ENCODE measurements at regions not wholly inside any gene's neighbourhood (a gene's known extent, or its start where the extent isn't known, plus 50 kb on each side); places are given as distances from the start of the nearest gene placed in this dataset.

DNA sequence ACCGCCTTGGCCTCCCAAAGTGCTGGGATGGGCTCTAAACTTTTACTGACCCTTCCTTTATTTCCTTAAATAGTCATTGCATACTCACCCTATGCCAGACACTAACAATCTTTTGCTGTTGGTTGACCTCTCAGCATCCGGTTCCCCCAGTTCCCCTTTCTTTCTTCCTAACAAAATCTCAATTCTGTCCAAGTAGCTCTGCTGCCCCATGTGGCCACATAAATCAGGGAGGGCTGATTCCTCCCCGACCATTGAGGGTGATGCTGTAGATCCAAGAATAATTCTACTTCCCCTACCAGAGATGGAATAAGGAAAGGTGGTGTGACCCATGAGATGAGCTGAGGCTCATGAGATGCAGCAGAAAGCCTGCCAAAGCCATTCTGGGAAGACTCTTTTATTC, 315.3 kb upstream of the MSX2 start:
- WGBS, 2 experiments (ENCODE audit: insufficient coverage in 2 of 2), result 94 to 96% methylated on average over 2 of the region's 3 CpGs
- Histone ChIP-seq H3K4me3 (ENCODE audit: extremely low read depth, insufficient read depth, low read length, poor library complexity, severe bottlenecking) (no peak overlapping the region), H3K27ac (ENCODE audit: low read depth, low read length, severe bottlenecking) (no peak overlapping the region), H3K36me3 (ENCODE audit: control insufficient read depth, insufficient read depth, low read length) (no peaks in the 10 kb centered on the region), H3K4me1 (ENCODE audit: control insufficient read depth, insufficient read depth, low read length, poor library complexity, severe bottlenecking) (peaks cover 12% of the 10 kb centered on the region), H3K9me3 (ENCODE audit: control insufficient read depth, low read length) (peaks cover 8% of the 10 kb centered on the region)

DNA sequence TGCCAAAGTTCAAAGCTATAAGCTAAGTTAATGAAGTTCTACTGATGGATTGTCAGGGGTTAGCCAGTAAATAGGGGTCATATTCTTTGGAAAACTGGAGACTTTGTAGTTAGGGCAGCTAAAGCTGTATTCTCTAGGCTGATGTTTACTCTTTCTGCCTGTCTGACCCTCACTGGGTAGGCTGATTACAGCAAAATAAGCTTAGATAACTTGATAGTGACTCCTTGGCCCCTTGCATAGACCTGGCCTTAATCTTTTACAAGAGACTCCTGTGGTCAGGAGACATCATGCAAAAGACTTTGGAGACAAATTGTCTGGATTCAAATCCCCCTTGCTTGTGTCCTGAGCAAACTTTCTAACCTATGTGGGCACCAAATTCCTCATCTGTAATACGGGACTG, 314.4 kb upstream of the MSX2 start:
- H3K9me3 ChIP-seq (ENCODE audit: control insufficient read depth, low read length), result peaks cover 8% of the 10 kb centered on the region
- H3K4me3 ChIP-seq (ENCODE audit: extremely low read depth, insufficient read depth, low read length, poor library complexity, severe bottlenecking), result no peak overlapping the region
- WGBS, 2 experiments (ENCODE audit: insufficient coverage in 2 of 2), result no CpG with 5 or more reads among the region's 1 CpG
- peaks cover 12% of the 10 kb centered on the region for H3K4me1 ChIP-seq (ENCODE audit: control insufficient read depth, insufficient read depth, low read length, poor library complexity, severe bottlenecking)
- H3K27ac ChIP-seq (ENCODE audit: low read depth, low read length, severe bottlenecking), result no peak overlapping the region
- H3K36me3 ChIP-seq (ENCODE audit: control insufficient read depth, insufficient read depth, low read length), result no peaks in the 10 kb centered on the region

DNA sequence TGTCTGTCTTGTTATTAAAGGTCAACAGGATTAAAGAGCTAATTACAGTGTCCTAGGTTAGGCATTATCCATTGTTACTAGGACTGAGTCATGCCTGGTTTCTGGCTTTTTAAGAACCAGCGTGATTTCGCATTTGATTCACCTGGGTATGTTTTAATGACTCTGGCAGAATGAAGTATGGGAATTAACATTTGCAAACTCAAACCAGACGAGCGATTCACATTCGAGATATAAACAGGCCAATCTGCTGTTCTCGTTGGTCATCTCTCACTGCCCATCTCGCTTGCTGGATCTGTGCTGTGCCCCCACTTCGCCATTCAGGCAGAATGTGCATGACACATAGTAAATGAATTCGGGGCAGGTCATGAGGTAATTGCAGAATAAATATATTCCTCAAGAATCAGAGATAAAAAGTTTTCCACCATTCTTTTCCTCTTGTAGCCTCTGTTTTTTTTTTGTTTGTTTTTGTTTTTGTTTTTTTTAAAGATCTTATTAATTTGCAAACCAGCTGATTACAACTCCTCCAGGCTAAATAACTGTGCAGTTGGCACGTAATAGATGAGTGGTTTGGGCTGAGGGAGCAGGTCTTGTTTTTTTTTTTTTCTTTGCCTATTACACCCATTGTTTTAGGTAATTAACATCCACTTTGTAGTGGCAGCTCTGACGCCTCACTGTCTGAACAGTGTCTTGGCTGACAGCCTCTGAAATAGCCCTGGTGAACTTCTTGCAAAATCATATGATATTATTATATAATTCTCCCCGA, 313.5 kb upstream of the MSX2 start:
- peak overlapping the region; percentile 0 for H3K27ac ChIP-seq (ENCODE audit: low read depth, low read length, severe bottlenecking)
- no peak overlapping the region for H3K4me3 ChIP-seq (ENCODE audit: extremely low read depth, insufficient read depth, low read length, poor library complexity, severe bottlenecking)
- 87 to 92% methylated on average over 6 to 8 of the region's 12 CpGs for WGBS, 2 experiments (ENCODE audit: insufficient coverage in 2 of 2)
- H3K9me3 ChIP-seq (ENCODE audit: control insufficient read depth, low read length), result peaks cover 8% of the 10 kb centered on the region
- H3K36me3 ChIP-seq (ENCODE audit: control insufficient read depth, insufficient read depth, low read length), result no peaks in the 10 kb centered on the region
- peaks cover 12% of the 10 kb centered on the region for H3K4me1 ChIP-seq (ENCODE audit: control insufficient read depth, insufficient read depth, low read length, poor library complexity, severe bottlenecking)

DNA sequence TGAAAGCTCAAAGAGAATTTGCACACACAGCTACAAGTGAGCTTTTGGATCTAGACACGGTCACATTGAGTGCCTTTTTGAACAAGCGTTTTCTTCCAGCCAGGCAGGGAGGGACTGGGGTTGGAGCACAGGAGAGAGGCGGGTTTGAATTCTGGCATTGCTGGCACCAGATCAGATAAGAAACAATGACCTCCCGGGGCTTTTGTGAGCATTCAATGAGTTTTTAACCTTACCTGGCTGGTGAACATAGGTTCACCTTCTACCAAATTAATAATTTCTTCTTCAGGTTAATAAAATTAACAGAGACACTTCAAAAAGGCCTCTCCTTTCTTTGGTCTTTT, 312.9 kb upstream of the MSX2 start:
- no peak overlapping the region for H3K4me3 ChIP-seq (ENCODE audit: extremely low read depth, insufficient read depth, low read length, poor library complexity, severe bottlenecking)
- peaks cover 8% of the 10 kb centered on the region for H3K9me3 ChIP-seq (ENCODE audit: control insufficient read depth, low read length)
- WGBS, 2 experiments (ENCODE audit: insufficient coverage in 2 of 2), result 78% methylated on average over 3 to 4 of the region's 4 CpGs
- peak overlapping the region; percentile 0 for H3K27ac ChIP-seq (ENCODE audit: low read depth, low read length, severe bottlenecking)
- H3K36me3 ChIP-seq (ENCODE audit: control insufficient read depth, insufficient read depth, low read length), result no peaks in the 10 kb centered on the region
- peaks cover 12% of the 10 kb centered on the region for H3K4me1 ChIP-seq (ENCODE audit: control insufficient read depth, insufficient read depth, low read length, poor library complexity, severe bottlenecking)

DNA sequence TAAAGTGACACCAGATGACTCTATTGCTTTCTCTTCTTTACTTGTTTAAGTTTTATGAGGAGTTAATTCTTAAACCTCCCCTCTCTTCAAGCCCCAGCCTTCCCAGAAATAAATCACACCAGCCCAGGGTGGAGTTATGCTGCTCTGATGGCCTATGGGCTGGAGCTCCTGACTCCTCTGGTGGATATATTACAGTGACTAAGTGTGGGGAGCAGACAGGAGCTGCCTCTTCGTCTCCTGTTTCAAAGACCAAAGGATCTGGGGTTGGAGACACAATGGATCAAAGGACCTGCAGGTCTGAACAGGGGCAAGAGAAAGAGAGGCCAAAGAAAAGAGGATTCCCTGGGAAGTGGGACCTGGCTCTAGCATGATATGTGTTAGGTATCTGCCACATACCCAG, 312.0 kb upstream of the MSX2 start:
- H3K4me1 ChIP-seq (ENCODE audit: control insufficient read depth, insufficient read depth, low read length, poor library complexity, severe bottlenecking), result peaks cover 12% of the 10 kb centered on the region

DNA sequence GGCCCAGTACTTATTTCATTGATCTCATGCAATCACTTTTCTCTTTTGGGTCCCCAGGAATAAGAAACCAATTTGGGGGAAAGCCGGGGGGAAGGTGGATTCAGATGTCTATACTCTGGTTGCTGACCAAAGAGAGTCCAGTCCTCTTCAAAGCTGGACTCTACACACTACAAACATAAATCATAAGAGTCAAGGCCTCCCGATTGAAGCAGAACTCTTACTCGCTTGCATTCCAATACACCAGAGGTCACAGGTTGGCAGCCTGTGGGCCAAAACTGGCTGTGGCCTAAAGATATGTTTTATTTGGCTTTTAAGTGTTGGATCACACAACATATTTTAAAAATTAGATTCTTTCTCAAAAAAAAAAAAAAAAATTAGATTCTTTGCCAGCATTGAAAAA, 311.4 kb upstream of the MSX2 start:
- peaks cover 12% of the 10 kb centered on the region for H3K4me1 ChIP-seq (ENCODE audit: control insufficient read depth, insufficient read depth, low read length, poor library complexity, severe bottlenecking)
- peaks cover 8% of the 10 kb centered on the region for H3K9me3 ChIP-seq (ENCODE audit: control insufficient read depth, low read length)
- no peak overlapping the region for H3K27ac ChIP-seq (ENCODE audit: low read depth, low read length, severe bottlenecking)
- no CpG with 5 or more reads among the region's 3 CpGs for WGBS, 2 experiments (ENCODE audit: insufficient coverage in 2 of 2)
- no peak overlapping the region for H3K4me3 ChIP-seq (ENCODE audit: extremely low read depth, insufficient read depth, low read length, poor library complexity, severe bottlenecking)
- no peaks in the 10 kb centered on the region for H3K36me3 ChIP-seq (ENCODE audit: control insufficient read depth, insufficient read depth, low read length)

More for the DNA sequence above, 312.0 kb upstream of the MSX2 start:
- peaks cover 8% of the 10 kb centered on the region for H3K9me3 ChIP-seq (ENCODE audit: control insufficient read depth, low read length)
- no peak overlapping the region for H3K27ac ChIP-seq (ENCODE audit: low read depth, low read length, severe bottlenecking)
- WGBS, 2 experiments (ENCODE audit: insufficient coverage in 2 of 2), result 70 to 82% methylated on average over 1 of the region's 1 CpG
- H3K36me3 ChIP-seq (ENCODE audit: control insufficient read depth, insufficient read depth, low read length), result no peaks in the 10 kb centered on the region
- H3K4me3 ChIP-seq (ENCODE audit: extremely low read depth, insufficient read depth, low read length, poor library complexity, severe bottlenecking), result no peak overlapping the region

DNA sequence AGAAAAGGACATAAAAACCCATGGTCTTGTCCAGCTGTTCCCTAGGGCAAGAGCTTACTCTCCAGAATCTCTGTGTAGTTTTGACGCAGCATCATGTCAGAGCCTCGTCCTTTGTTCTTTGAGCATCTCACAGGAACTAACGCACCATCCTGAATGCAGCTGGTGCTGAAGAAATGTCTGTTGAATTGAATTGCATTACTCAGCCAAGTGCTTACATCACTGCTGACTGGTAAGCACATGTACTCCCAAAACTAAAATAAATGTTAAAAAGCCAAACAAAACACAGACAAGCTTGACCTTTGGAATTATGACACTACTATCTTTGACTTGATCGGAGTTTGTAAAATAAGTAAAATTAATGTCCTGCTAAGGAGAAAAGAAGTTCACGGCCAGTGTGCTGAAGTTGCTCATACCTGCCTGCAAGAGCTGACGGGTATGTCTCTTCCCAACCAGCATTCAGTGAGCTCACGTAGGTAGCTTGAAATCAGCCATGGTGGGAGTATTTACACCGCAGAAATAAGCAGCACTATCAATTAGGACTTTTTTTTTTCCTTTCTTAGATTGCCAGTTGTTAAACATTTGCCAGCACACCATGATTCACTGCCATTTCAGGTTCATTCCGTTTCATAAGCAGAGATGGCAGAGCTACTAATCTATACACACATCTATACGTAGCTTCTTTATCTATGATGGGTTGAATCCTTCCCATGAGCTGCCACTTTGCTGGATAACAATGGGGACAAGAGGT, 310.6 kb upstream of the MSX2 start:
- H3K4me1 ChIP-seq (ENCODE audit: control insufficient read depth, insufficient read depth, low read length, poor library complexity, severe bottlenecking), result peaks cover 12% of the 10 kb centered on the region
- WGBS, 2 experiments (ENCODE audit: insufficient coverage in 2 of 2), result 97 to 100% methylated on average over 7 of the region's 10 CpGs
- no peak overlapping the region for H3K27ac ChIP-seq (ENCODE audit: low read depth, low read length, severe bottlenecking)
- H3K4me3 ChIP-seq (ENCODE audit: extremely low read depth, insufficient read depth, low read length, poor library complexity, severe bottlenecking), result no peak overlapping the region
- H3K9me3 ChIP-seq (ENCODE audit: control insufficient read depth, low read length), result peaks cover 8% of the 10 kb centered on the region
- no peaks in the 10 kb centered on the region for H3K36me3 ChIP-seq (ENCODE audit: control insufficient read depth, insufficient read depth, low read length)

DNA sequence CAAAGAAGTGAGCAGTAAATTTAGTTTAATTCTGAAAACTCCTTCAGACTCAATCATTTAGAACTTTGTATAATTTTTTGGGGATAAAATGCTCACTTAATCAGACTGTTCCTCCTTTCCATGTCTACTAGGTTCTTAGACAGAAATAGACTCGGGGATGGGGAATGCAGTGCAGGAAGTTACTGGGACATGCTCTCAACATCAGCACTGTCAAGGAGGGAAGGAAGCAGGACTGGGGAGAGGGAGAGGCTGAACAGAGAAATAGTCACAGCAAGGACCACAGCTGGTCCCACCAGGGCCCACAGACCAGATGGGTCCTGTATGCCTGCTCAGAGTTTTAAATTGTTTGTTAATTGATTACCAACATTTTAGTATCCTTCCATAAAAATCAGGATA, 310.1 kb upstream of the MSX2 start:
- Histone ChIP-seq H3K27ac (ENCODE audit: low read depth, low read length, severe bottlenecking) (no peak overlapping the region), H3K4me3 (ENCODE audit: extremely low read depth, insufficient read depth, low read length, poor library complexity, severe bottlenecking) (no peak overlapping the region), H3K9me3 (ENCODE audit: control insufficient read depth, low read length) (peaks cover 5% of the 10 kb centered on the region), H3K4me1 (ENCODE audit: control insufficient read depth, insufficient read depth, low read length, poor library complexity, severe bottlenecking) (peaks cover 15% of the 10 kb centered on the region), H3K36me3 (ENCODE audit: control insufficient read depth, insufficient read depth, low read length) (no peaks in the 10 kb centered on the region)
- 100% methylated on average over 1 of the region's 1 CpG; no CpG with 5 or more reads in 1 of the 2 experiments for WGBS, 2 experiments (ENCODE audit: insufficient coverage in 2 of 2)

DNA sequence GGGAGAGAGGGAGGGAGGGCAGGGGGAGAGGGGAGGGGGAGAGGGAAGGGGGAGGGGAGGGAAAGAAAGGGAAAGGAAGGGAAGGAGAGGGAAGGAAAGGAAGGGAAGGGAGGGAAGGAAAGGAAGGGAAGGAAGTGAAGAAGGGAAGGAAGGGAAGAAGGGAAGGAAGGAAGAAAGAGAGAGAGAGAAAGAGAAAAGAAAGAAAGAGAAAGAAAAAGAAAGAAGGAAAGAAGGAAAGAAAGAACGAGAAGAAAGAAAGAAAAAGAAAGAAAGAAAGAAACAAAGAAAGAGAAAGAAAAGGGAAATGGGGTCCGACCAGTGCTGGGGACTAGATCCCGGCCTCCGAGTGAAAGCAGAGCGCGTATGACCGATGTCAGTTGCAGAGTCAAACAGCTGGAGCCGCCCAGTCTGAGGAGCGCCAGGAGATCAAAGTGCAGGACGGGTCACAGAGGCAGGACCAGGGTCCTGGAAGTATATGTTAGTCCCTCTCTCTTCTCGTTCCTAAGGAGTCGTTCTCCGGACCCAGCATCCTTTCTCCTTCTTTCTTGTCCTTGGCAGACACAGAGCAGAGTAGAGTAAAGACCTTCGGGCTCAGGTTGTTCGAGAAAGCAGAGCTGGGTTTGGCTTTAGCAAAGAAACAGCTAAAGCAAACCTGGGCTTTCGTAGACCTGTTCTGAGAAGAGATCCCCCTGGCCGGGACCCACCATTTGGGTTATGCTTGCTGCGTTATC, 305.4 kb upstream of the MSX2 start:
- no peaks in the 10 kb centered on the region for H3K9me3 ChIP-seq (ENCODE audit: control insufficient read depth, low read length)
- no peaks in the 10 kb centered on the region for H3K36me3 ChIP-seq (ENCODE audit: control insufficient read depth, insufficient read depth, low read length)
- peak overlapping the region; percentile 74 for H3K27ac ChIP-seq (ENCODE audit: low read depth, low read length, severe bottlenecking)
- 5 to 8% methylated on average over 12 to 15 of the region's 18 CpGs for WGBS, 2 experiments (ENCODE audit: insufficient coverage in 2 of 2)
- H3K4me1 ChIP-seq (ENCODE audit: control insufficient read depth, insufficient read depth, low read length, poor library complexity, severe bottlenecking), result peaks cover 15% of the 10 kb centered on the region
- peak overlapping the region; percentile 24 for H3K4me3 ChIP-seq (ENCODE audit: extremely low read depth, insufficient read depth, low read length, poor library complexity, severe bottlenecking)

DNA sequence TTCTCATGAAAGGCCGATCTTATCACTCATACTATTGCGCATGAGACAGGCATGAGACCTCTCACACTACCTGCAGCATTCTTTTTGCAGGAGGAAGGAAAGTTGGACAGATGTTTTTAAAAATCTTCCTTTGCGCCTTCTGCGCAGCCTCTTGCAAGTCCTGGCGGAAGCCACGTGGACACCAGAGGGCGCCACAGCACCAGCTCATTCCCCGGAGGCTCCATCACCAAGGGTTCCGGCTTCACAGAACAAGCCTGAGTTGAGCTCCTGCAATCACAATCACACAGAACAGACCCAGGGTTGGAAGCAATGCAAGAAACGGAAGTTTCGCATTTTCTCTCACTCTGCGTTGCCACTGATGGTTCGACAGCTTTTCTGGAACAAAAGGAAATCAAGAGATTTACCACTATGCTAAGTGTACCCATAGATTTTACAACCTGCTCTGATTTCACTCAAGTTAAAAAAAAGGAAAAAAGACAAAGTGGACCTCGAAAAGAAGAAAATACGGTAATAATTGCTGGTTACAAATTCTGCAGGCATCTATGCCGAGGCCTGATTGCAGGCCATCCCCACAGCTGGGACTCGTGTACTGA, 304.7 kb upstream of the MSX2 start:
- no peaks in the 10 kb centered on the region for H3K9me3 ChIP-seq (ENCODE audit: control insufficient read depth, low read length)
- WGBS, 2 experiments (ENCODE audit: insufficient coverage in 2 of 2), result 26 to 27% methylated on average over 13 to 15 of the region's 17 CpGs
- peak overlapping the region; percentile 24 for H3K4me3 ChIP-seq (ENCODE audit: extremely low read depth, insufficient read depth, low read length, poor library complexity, severe bottlenecking)
- H3K27ac ChIP-seq (ENCODE audit: low read depth, low read length, severe bottlenecking), result peak overlapping the region; percentile 74
- H3K36me3 ChIP-seq (ENCODE audit: control insufficient read depth, insufficient read depth, low read length), result no peaks in the 10 kb centered on the region
- peaks cover 21% of the 10 kb centered on the region for H3K4me1 ChIP-seq (ENCODE audit: control insufficient read depth, insufficient read depth, low read length, poor library complexity, severe bottlenecking)
